Lung (tissue), 11 donors: ENCODE measurements at regions not wholly inside any gene's neighbourhood (a gene's known extent, or its start where the extent isn't known, plus 50 kb on each side); places are given as distances from the start of the nearest gene placed in this dataset.

Experiments
- ATAC-seq: fragments of 200-7000 bp; cut with Tn5 transposase; one replicate; pipeline ENCODE4 v1.9.1; 2020; ENCODE audit warnings: moderate number of reproducible peaks; ENCODE audit not compliant: insufficient read depth, low FRiP score
- DNase-seq, 3 donors: peaks; one replicate each; pipeline ENCODE4 v3.0.0-alpha.2; 2013 to 2017
- H3K27ac ChIP-seq, 2 donors: one replicate each; pipeline ENCODE4 v1.5.1; 2013; ENCODE audit warnings: mild to moderate bottlenecking in 2 of 2, moderate library complexity in 2 of 2, control low read depth in 1 of 2, inconsistent platforms in 1 of 2, low read depth in 1 of 2, low read length in 1 of 2
- H3K27me3 ChIP-seq, 3 donors: one replicate each; pipeline ENCODE4 v1.5.1; 2013; ENCODE audit warnings: low read length in 2 of 3; ENCODE audit not compliant: control insufficient read depth in 3 of 3, insufficient read depth in 3 of 3
- H3K36me3 ChIP-seq, 4 donors: one replicate each; pipeline ENCODE4 v1.5.1; 2013; ENCODE audit warnings: low read length in 4 of 4, mild to moderate bottlenecking in 1 of 4, moderate library complexity in 1 of 4; ENCODE audit not compliant: control insufficient read depth in 4 of 4, insufficient read depth in 4 of 4
- H3K4me1 ChIP-seq, 5 donors: one replicate each; pipeline ENCODE4 v1.5.1; 2013; ENCODE audit warnings: low read length in 5 of 5, mild to moderate bottlenecking in 2 of 5, moderate library complexity in 1 of 5; ENCODE audit not compliant: control insufficient read depth in 5 of 5, insufficient read depth in 5 of 5
- H3K4me3 ChIP-seq: one replicate; pipeline ENCODE4 v1.5.1; 2013; ENCODE audit warnings: mild to moderate bottlenecking, control low read depth, moderate library complexity
- H3K9ac ChIP-seq, 2 donors: one replicate each; pipeline ENCODE4 v1.5.1; 2013; ENCODE audit warnings: low read length in 2 of 2, control low read depth in 1 of 2; ENCODE audit not compliant: insufficient read depth in 1 of 2
- H3K9me3 ChIP-seq, 4 donors: one replicate each; pipeline ENCODE4 v1.5.1; 2013; ENCODE audit warnings: low read length in 3 of 4, mild to moderate bottlenecking in 1 of 4, moderate library complexity in 1 of 4; ENCODE audit not compliant: control insufficient read depth in 4 of 4, insufficient read depth in 3 of 4
- CTCF ChIP-seq: IDR thresholded peaks from 2 replicates; pipeline ENCODE4 v1.5.1; 2012; ENCODE audit warnings: mild to moderate bottlenecking; ENCODE audit errors: control extremely low read depth, extremely low read depth
- WGBS, 2 donors: extraction: QIAGEN DNeasy Blood & Tissue Kit; methylation state at CpG; one replicate each; pipeline ENCODE4 v1.1.7; 2013; 5-methylcytosine and 5-hydroxymethylcytosine counted together
- donor health status: control.
- donor health status: control.
- donor health status: Bipolar disorder and iron deficiency.
- donor health status: healthy.
- donor health status: DM: yes; HTN: yes; CAD: no.

- TF ChIP-seq CTCF = no peak
- ATAC-seq (no peak), DNase-seq (no peak)
- Histone ChIP-seq H3K4me1 (no peaks in the 10 kb centered on the region), H3K27ac (no peak overlapping the region), H3K9me3 (peaks cover 0 to 84% (median 0%) of the 10 kb centered on the region in 4 donors), H3K27me3 (no peaks in the 10 kb centered on the region), H3K36me3 (no peaks in the 10 kb centered on the region), H3K4me3 (no peak overlapping the region), H3K9ac (no peak overlapping the region)
- WGBS, 2 donors = 61 to 64% methylated on average over 51 to 55 of the region's 55 CpGs
Observed at GRCh38 chr12:34354239-34355200, 332.2 kb downstream of the ALG10 start.

GRCh38 chr12:34356233-34356987 is 334.1 kb downstream of the ALG10 start:
- peaks cover 0 to 91% (median 0%) of the 10 kb centered on the region in 4 donors for H3K9me3 ChIP-seq
- no peak for DNase-seq
- no peaks in the 10 kb centered on the region for H3K36me3 ChIP-seq
- no peak overlapping the region for H3K27ac ChIP-seq
- no peak overlapping the region for H3K9ac ChIP-seq
- no peaks in the 10 kb centered on the region for H3K4me1 ChIP-seq
- 76 to 80% methylated on average over 39 of the region's 39 CpGs for WGBS, 2 donors
- H3K27me3 ChIP-seq = no peaks in the 10 kb centered on the region
- TF ChIP-seq CTCF = no peak
- ATAC-seq = no peak
- H3K4me3 ChIP-seq = no peak overlapping the region

GRCh38 chr12:34357791-34358190 is 335.5 kb downstream of the ALG10 start:
- Histone ChIP-seq H3K4me3 (no peak overlapping the region), H3K9ac (no peak overlapping the region), H3K27me3 (no peaks in the 10 kb centered on the region), H3K4me1 (no peaks in the 10 kb centered on the region), H3K27ac (no peak overlapping the region), H3K36me3 (no peaks in the 10 kb centered on the region), H3K9me3 (peaks cover 0 to 92% (median 0%) of the 10 kb centered on the region in 4 donors)
- 46% methylated on average over 20 of the region's 20 CpGs for WGBS, 2 donors
- no peak for ATAC-seq
- DNase-seq = no peak
- no peak for TF ChIP-seq CTCF
